ENCODE measurements at regions not wholly inside any gene's neighbourhood (a gene's known extent, or its start where the extent isn't known, plus 50 kb on each side); places are given as distances from the start of the nearest gene placed in this dataset.

DNA sequence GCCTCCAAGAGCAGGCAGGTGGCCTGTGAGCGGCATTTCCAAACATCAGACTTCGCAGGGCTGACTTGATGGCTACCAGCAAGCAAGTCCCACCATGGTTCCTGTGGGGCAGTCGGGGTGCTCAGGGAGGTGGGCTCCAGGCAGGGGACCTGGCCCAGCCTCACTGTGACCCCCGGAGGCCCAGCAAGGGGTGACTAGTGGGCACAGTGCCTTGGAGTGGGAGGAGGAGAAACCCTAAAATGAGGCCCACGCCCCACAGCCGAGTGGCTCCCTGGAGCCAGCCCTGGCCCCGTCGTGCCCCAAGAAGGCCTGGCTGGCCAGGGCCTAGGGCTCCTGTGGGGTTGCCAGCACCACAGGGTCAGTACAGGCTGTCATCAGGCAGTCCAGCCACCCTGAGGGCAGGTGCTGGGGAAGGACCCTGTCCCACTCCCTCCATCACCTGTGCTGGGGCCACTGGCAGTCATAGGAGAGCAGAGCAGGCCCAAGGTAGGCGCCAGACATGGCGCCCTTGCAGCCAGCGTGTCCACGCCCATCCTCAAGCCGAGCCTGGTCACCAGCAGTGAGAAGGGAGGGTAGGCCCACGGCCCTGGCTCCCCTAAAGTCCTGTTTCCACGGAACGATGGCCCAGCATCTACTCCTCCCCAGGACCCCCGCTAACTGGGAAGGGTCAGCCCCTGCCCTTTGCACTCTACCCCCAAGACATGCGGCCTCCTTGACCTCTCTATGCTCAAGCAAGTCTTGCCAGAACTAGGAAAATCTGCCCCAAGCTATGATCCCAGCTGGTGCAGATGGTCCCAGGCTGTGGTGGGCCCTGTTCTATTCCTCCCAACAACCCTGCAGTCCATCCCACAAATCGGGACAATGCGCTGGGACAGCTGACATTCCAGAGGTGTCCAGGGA, 144.2 kb upstream of the C14orf180 start:
- TF ChIP-seq POLR2A (IDR thresholded peaks at IDR 0.05; ENCODE audit: low read depth, low read length): no peak
- no peak for TF ChIP-seq POLR2AphosphoS5 (IDR thresholded peaks at IDR 0.05; ENCODE audit: low read depth, low read length)

Measured in GM12892 (cell line).